NCI-H774 (cell line): ENCODE measurements at regions not wholly inside any gene's neighbourhood (a gene's known extent, or its start where the extent isn't known, plus 50 kb on each side); places are given as distances from the start of the nearest gene placed in this dataset.
"Not testable (repeated sequence)": the region's sequence is repeated elsewhere in the genome, so short reads cannot be mapped to it uniquely, and the experiment has no call there.

ENCODE experiments used
- DNase-seq: peaks from one replicate; lab custom pipeline; 2025; lab: John Stamatoyannopoulos, UW

- no peak for DNase-seq
These were observed 1510.3 kb upstream of the PCDH10 start for GRCh38 chr4:131638781-131639180.

DNA sequence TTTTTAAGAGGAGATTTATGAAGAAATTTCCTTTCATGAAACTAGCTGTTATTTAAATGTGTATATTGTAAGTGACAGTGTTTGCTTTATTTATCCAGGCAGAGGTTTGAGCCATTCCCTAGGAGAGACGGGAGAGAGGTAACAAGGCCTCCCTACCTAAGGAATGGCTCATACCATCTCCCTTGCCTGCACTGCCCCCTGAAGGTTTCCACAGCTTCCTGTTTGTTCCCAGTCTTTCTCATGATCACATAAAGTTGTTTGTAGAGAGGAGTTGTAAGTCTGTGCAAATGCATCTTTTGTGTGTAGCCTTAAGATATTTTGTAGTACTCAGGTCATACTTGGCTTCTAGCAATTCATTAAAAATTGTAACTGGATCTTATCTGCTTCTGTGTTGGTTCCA, 1504.5 kb upstream of the PCDH10 start:
- no peak for DNase-seq

DNA sequence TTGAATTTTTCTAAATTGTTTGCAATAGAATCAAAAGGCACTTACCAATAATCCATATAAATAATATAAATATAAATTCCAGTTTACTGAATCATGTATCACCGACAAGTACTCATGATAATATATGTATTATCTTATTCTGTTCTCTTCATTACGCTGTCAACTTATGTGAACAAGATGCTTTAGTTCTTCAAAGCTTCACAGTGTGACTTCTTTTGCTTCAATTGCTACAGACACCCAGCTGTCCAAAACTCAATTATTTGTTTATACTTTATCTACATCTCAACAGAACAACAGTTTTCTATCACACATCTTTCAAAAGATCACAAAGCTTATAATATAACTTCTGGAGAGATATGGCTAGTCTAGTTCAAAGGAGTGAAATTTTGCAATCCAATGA, 1499.9 kb upstream of the PCDH10 start:
- DNase-seq, result no peak

- no peak for DNase-seq
These were observed 1498.1 kb upstream of the PCDH10 start for GRCh38 chr4:131650951-131651350.

DNA sequence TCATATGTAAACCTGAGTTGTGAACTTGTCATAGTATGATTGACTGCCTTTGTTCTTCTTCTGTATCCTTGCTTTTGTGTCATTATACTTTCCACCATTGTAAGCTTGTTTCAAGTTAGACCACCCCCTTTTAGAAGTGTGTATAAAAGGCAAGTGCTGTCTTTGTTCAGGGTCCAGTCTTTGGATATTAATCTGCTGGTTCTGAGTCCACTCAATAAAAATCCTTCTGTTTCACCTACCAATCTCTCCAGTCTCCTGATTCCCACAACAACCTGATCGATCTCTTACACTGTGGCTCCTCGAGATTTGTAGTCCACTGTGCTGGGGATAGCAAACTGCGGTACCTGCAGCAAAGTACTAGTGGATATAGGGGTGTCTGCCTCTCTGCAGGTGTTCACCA, 1465.8 kb upstream of the PCDH10 start:
- DNase-seq, result not testable (repeated sequence)

DNA sequence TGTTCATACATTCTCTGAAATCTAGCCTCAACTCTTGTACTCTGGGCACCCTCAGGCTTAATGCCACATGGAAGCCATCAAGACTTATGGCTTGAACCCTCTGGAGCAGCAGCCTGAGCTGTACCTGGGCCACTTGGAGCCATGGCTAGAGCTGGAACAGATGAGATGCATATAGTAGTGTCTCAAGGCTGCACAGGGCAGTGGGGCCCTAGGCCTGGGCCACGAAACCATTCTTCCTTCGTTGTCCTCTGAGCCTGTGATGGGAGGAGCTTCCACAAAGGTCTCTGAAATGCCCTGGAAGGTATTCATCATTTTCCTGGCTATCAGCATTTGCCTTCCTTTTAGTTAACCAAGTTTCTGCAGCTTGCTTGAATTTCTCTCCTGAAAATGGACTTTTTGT, 1427.2 kb upstream of the PCDH10 start:
- DNase-seq, result no peak

DNA sequence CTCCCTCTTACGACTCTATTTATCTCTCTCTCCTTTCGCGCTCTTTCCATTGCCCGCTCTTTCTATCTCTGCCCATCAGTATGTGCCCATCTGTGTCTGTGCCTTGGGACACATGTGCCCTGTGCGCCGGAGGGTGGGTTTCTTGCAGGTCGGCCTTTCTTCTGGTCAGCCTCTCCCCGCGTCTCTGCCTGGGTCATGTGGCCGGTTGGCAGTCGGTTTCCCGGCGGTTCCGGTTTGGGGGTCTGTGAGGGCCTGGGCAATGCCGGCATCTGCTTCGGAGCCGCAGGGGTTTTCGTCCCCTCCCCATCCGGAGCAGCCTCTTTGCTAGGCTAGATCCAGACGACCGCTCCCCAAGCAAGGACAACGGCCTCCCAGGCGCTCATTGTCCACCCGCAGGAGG, 1426.0 kb upstream of the PCDH10 start:
- DNase-seq, result not testable (repeated sequence)

GRCh38 chr4:131724847-131725246, 1424.2 kb upstream of the PCDH10 start:
- DNase-seq, result not testable (repeated sequence)

DNA sequence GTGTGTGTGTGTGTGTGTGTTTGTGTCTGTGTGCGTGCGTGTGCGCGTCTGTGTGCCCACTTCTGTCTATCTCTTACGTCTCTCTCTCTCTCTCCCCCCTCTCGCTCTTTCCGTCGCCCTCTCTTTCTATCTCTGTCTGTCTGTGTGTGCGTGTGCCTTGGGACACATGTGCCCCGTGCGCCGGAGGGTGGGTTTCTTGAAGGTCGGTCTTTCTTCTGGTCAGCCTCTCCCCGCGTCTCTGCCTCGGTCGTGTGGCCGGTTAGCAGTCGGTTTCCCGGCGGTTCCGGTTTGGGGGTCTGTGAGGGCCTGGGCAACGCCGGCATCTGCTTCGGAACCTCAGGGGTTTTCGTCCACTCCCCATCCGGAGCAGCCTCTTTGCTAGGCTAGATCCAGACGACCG, 1423.6 kb upstream of the PCDH10 start:
- DNase-seq, result not testable (repeated sequence)

GRCh38 chr4:131726940-131727339, 1422.2 kb upstream of the PCDH10 start:
- DNase-seq, result not testable (repeated sequence)

GRCh38 chr4:131727418-131727817, 1421.7 kb upstream of the PCDH10 start:
- not testable (repeated sequence) for DNase-seq

GRCh38 chr4:131729205-131729604, 1419.9 kb upstream of the PCDH10 start:
- not testable (repeated sequence) for DNase-seq

- DNase-seq, result not testable (repeated sequence)
These were observed 1419.2 kb upstream of the PCDH10 start for GRCh38 chr4:131729716-131730398.

- DNase-seq, result not testable (repeated sequence)
These were observed 1418.5 kb upstream of the PCDH10 start for GRCh38 chr4:131730574-131730973.

DNA sequence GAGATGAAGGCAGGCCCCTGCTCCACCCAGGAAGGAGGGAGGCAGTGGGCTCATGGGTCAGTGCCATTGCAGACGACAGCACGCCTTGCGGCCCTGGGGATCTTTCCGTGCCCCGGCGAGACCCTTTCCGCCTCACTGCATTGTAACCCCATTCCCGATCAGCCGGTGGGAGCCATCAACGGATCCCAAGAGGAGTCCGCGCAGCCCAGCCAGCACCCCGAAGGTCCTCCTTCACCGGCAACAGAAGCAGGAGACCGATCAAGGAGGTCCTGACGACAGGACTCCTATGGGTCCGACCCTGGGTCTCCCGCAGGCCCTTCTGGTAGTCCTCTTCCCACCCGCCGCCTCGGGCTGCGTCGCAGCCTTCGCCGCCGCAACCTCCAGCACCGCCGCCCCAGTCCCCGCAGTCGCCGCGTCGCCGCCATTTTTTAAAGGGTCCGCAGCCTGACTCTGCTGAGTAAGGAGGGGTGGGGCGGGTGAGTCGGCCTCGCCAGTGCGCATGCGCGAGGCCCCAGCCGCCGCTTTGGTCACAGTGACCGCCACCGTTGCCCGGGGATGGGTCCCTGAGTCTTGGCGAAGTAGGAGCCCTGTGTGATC, 1417.0 kb upstream of the PCDH10 start:
- DNase-seq, result not testable (repeated sequence)

GRCh38 chr4:131734321-131734720, 1414.8 kb upstream of the PCDH10 start:
- DNase-seq, result not testable (repeated sequence)

DNA sequence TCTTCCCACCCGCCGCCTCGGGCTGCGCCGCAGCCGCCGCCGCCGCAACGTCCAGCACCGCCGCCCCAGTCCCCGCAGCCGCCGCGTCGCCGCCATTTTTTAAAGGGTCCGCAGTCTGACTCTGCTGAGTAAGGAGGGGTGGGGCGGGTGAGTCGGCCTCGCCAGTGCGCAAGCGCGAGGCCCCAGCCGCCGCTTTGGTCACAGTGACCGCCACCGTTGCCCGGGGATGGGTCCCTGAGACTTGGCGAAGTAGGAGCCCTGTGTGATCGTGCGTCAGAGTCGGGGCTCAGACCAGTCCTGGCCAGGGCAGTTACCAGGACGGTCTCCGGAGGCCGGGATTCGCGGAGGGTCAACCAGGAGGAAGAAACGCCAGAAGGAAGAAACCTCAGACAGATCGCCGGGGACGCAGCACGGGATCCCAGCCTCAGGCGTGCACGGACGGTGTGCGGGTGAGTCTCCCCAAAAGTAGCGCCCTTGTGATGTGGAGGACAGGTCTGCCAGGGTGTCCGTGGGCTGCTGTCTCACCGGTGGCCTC, 1414.2 kb upstream of the PCDH10 start:
- not testable (repeated sequence) for DNase-seq

DNA sequence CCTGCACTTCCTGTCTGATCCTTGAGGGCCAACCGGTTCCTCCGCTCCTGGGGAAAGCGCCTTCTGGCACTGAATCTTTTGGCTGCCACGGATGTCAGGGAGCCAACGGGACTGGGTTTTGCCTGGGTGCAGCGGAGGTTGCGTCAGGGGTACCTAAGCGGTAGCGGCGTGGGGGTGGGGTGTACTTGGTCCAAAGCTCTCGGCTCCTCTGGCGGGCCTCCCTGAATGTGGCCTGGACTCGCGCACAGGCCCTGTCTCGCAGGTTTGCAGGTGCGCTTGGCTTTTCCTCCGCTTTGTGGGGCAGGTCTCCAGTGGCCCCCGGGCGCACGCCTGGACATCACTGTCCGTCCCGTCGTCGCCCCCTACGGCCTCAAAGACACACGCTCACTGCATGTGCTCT, 1410.1 kb upstream of the PCDH10 start:
- not testable (repeated sequence) for DNase-seq

- not testable (repeated sequence) for DNase-seq
These were observed 1407.3 kb upstream of the PCDH10 start for GRCh38 chr4:131741836-131742235.

DNA sequence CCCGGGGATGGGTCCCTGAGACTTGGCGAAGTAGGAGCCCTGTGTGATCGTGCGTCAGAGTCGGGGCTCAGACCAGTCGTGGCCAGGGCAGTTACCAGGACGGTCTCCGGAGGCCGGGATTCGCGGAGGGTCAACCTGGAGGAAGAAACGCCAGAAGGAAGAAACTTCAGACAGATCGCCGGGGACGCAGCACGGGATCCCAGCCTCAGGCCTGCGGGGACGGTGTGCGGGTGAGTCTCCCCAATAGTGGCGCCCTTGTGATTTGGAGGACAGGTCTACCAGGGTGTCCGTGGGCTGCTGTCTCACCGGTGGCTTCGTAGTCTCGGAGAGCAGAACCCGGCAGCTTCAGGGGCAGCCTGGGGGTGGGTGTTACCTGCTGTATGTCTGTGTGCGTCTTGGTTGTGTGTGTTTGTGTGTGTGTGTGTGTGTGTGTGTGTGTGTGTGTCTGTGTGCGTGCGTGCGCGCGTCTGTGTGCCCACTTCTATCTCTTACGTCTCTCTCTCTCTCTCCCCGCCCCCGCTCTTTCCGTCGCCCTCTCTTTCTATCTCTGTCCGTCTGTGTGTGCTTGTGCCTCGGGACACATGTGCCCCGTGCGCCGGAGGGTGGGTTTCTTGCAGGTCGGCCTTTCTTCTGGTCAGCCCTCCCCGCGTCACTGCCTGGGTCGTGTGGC, 1406.4 kb upstream of the PCDH10 start:
- DNase-seq, result not testable (repeated sequence)

DNA sequence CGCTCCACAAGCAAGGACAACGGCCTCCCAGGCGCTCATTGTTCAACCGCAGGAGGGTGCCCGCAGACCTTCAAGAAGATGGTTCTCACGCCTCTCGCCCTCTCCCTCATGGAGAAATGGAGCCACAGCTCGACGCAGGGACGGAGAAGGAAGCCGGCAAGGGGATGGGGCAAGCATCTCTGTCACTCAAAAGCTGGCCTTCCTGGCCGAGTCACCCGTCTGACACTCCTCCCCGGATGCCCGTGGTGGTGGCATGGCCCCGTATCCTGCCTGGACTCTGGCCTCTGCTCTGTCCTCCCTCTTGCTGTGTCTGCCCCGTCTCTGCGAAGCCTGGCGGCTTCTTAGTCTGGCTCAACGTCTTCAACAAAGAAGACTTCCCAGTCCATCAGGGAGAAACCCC, 1405.7 kb upstream of the PCDH10 start:
- not testable (repeated sequence) for DNase-seq

DNA sequence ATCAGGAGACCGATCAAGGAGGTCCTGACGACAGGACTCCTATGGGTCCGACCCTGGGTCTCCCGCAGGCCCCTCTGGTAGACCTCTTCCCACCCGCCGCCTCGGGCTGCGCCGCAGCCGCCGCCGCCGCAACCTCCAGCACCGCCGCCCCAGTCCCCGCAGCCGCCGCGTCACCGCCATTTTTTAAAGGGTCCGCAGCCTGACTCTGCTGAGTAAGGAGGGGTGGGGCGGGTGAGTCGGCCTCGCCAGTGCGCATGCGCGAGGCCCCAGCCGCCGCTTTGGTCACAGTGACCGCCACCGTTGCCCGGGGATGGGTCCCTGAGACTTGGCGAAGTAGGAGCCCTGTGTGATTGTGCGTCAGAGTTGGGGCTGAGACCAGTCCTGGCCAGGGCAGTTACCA, 1401.9 kb upstream of the PCDH10 start:
- not testable (repeated sequence) for DNase-seq

- DNase-seq, result not testable (repeated sequence)
These were observed 1399.9 kb upstream of the PCDH10 start for GRCh38 chr4:131749224-131749623.
